ENCODE measurements at regions not wholly inside any gene's neighbourhood (a gene's known extent, or its start where the extent isn't known, plus 50 kb on each side); places are given as distances from the start of the nearest gene placed in this dataset.
"Not testable (repeated sequence)": the region's sequence is repeated elsewhere in the genome, so short reads cannot be mapped to it uniquely, and the experiment has no call there.

- H3K27ac ChIP-seq (ENCODE audit: low read length): no peak overlapping the region
- intact Hi-C loops (cut with DNase I): no loop called here
- H3K9me3 ChIP-seq (ENCODE audit: control insufficient read depth, low read length): peaks cover 3% of the 10 kb centered on the region
- no peak for DNase-seq
- peaks cover 2% of the 10 kb centered on the region for H3K4me1 ChIP-seq (ENCODE audit: control insufficient read depth, insufficient read depth, low read length)
- WGBS: 91% methylated on average over 2 of the region's 2 CpGs
- no peak for ATAC-seq
- no peaks in the 10 kb centered on the region for H3K27me3 ChIP-seq (ENCODE audit: control insufficient read depth, insufficient read depth)
- no peak overlapping the region for H3K4me3 ChIP-seq (ENCODE audit: low read length)
Measured at GRCh38 chr1:193402977-193403376, 216.6 kb upstream of the B3GALT2 start.

DNA sequence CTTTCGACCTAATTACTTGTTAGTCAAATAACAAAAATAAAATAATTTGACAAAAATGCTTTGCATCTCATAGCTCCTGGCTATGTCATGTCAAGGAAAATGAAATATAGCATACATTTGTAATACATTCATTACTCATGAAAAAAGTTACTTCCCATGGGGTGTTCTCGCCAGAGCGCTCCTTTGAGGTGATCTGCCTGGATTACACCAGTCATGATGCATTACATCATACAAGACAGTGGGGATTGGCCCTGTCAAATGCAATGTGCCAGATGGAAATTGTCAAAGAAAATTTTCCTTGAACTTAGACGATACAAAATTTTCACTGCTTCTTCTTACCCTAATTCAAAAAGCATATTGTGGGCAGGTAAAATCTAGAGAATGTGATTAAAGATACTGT is 215.6 kb upstream of the B3GALT2 start:
- Histone ChIP-seq H3K27ac (ENCODE audit: low read length) (no peak overlapping the region), H3K27me3 (ENCODE audit: control insufficient read depth, insufficient read depth) (no peaks in the 10 kb centered on the region), H3K4me1 (ENCODE audit: control insufficient read depth, insufficient read depth, low read length) (peaks cover 2% of the 10 kb centered on the region), H3K9me3 (ENCODE audit: control insufficient read depth, low read length) (peaks cover 3% of the 10 kb centered on the region), H3K4me3 (ENCODE audit: low read length) (no peak overlapping the region)
- DNase-seq (no peak), ATAC-seq (no peak)
- 83% methylated on average over 4 of the region's 4 CpGs for WGBS
- intact Hi-C loops (cut with DNase I): no loop called here

GRCh38 chr1:193394336-193394735 is 207.9 kb upstream of the B3GALT2 start:
- Histone ChIP-seq H3K9me3 (ENCODE audit: control insufficient read depth, low read length) (no peaks in the 10 kb centered on the region), H3K27me3 (ENCODE audit: control insufficient read depth, insufficient read depth) (no peaks in the 10 kb centered on the region), H3K4me1 (ENCODE audit: control insufficient read depth, insufficient read depth, low read length) (no peaks in the 10 kb centered on the region), H3K27ac (ENCODE audit: low read length) (no peak overlapping the region), H3K4me3 (ENCODE audit: low read length) (no peak overlapping the region)
- 86% methylated on average over 1 of the region's 1 CpG for WGBS
- ATAC-seq (no peak), DNase-seq (no peak)
- intact Hi-C loops (cut with DNase I): no loop called here

- no peaks in the 10 kb centered on the region for H3K9me3 ChIP-seq (ENCODE audit: control insufficient read depth, low read length)
- H3K27me3 ChIP-seq (ENCODE audit: control insufficient read depth, insufficient read depth): no peaks in the 10 kb centered on the region
- DNase-seq (no peak), ATAC-seq (no peak)
- no peak overlapping the region for H3K4me3 ChIP-seq (ENCODE audit: low read length)
- WGBS: 90% methylated on average over 1 of the region's 1 CpG
- H3K4me1 ChIP-seq (ENCODE audit: control insufficient read depth, insufficient read depth, low read length): no peaks in the 10 kb centered on the region
- no peak overlapping the region for H3K27ac ChIP-seq (ENCODE audit: low read length)
- intact Hi-C loops (cut with DNase I): no loop called here
Measured at GRCh38 chr1:193392686-193393085, 206.3 kb upstream of the B3GALT2 start.

DNA sequence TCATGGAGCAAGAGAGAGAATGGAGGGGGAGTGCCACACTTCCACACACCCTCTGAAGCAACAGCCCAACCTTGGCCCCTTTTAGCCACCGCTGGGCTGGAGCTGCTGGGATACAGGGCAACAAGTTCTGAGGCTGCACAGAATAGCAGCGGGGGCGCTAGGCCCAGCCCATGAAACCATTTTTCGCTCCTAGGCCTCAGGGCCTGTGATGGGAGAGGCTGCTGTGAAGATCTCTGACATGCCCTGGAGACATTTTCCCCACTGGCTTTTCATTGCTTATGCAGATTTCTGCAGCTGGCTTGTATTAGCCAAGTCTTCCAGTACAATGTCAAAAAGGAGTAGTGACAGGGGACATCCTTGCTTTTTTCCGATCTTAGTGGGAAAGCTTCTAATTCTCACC is 202.3 kb upstream of the B3GALT2 start:
- H3K4me3 ChIP-seq (ENCODE audit: low read length): no peak overlapping the region
- intact Hi-C loops (cut with DNase I): no loop called here
- WGBS: 96% methylated on average over 5 of the region's 5 CpGs
- H3K9me3 ChIP-seq (ENCODE audit: control insufficient read depth, low read length): no peaks in the 10 kb centered on the region
- DNase-seq (no peak), ATAC-seq (no peak)
- H3K27me3 ChIP-seq (ENCODE audit: control insufficient read depth, insufficient read depth): no peaks in the 10 kb centered on the region
- no peak overlapping the region for H3K27ac ChIP-seq (ENCODE audit: low read length)
- no peaks in the 10 kb centered on the region for H3K4me1 ChIP-seq (ENCODE audit: control insufficient read depth, insufficient read depth, low read length)

DNA sequence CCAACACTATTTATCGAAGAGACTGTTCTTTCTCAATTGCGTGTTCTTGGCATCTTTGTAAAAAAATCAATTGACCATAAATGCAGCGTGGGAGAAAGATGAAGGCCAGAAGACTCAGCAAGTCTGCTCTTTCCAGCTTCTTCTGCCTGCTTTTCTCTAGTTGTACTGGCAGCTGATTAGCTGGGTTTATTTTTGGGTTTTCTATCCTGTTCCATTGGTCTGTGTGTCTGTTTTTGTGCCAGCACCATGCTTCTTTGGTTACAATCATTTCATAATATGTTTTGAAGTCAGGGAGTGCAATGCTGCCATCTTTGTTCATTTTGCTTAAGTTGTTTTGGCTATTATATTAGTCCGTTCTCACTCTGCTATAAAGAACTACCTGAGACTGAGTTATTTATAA is 201.8 kb upstream of the B3GALT2 start:
- Histone ChIP-seq H3K27me3 (ENCODE audit: control insufficient read depth, insufficient read depth) (no peaks in the 10 kb centered on the region), H3K27ac (ENCODE audit: low read length) (no peak overlapping the region), H3K4me1 (ENCODE audit: control insufficient read depth, insufficient read depth, low read length) (no peaks in the 10 kb centered on the region), H3K4me3 (ENCODE audit: low read length) (no peak overlapping the region), H3K9me3 (ENCODE audit: control insufficient read depth, low read length) (no peaks in the 10 kb centered on the region)
- ATAC-seq: no peak
- 91% methylated on average over 4 of the region's 4 CpGs for WGBS
- intact Hi-C loops (cut with DNase I): no loop called here
- DNase-seq: no peak

- H3K4me3 ChIP-seq (ENCODE audit: low read length): no peak overlapping the region
- intact Hi-C loops (cut with DNase I): no loop called here
- H3K4me1 ChIP-seq (ENCODE audit: control insufficient read depth, insufficient read depth, low read length): no peaks in the 10 kb centered on the region
- ATAC-seq: no peak
- no peak for DNase-seq
- H3K27ac ChIP-seq (ENCODE audit: low read length): no peak overlapping the region
- H3K27me3 ChIP-seq (ENCODE audit: control insufficient read depth, insufficient read depth): no peaks in the 10 kb centered on the region
- no peaks in the 10 kb centered on the region for H3K9me3 ChIP-seq (ENCODE audit: control insufficient read depth, low read length)
Measured at GRCh38 chr1:193387406-193387805, 201.0 kb upstream of the B3GALT2 start.

GRCh38 chr1:193378451-193378850 is 192.0 kb upstream of the B3GALT2 start:
- H3K27ac ChIP-seq (ENCODE audit: low read length); H3K9me3 ChIP-seq (ENCODE audit: control insufficient read depth, low read length); H3K4me1 ChIP-seq (ENCODE audit: control insufficient read depth, insufficient read depth, low read length); ATAC-seq; H3K27me3 ChIP-seq (ENCODE audit: control insufficient read depth, insufficient read depth); H3K4me3 ChIP-seq (ENCODE audit: low read length); intact Hi-C loops (cut with DNase I); DNase-seq: not testable (repeated sequence)
- 75% methylated on average over 2 of the region's 2 CpGs for WGBS

DNA sequence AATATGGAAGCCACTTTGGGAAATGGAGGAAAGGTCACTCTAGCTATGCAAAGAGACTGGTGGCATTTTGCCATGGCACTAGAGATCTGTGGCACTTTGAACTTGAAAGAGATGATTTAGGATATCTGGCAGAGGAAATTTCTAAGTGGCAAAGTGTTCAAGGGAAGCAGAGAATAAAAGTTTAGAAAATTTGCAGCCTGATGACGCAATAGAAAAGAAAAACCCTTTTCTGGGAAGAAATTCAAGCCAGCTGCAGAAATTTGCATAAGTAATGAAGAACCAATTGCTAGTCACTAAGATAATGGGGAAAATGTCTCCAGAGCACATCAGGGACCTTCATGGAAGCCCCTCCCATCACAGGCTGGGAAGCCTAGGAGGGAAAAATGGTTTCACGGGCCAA is 191.1 kb upstream of the B3GALT2 start:
- ATAC-seq: no peak
- intact Hi-C loops (cut with DNase I): no loop called here
- Histone ChIP-seq H3K4me3 (ENCODE audit: low read length) (no peak overlapping the region), H3K27me3 (ENCODE audit: control insufficient read depth, insufficient read depth) (no peaks in the 10 kb centered on the region), H3K9me3 (ENCODE audit: control insufficient read depth, low read length) (no peaks in the 10 kb centered on the region), H3K4me1 (ENCODE audit: control insufficient read depth, insufficient read depth, low read length) (no peaks in the 10 kb centered on the region), H3K27ac (ENCODE audit: low read length) (no peak overlapping the region)
- no peak for DNase-seq
- WGBS: 96% methylated on average over 2 of the region's 2 CpGs

DNA sequence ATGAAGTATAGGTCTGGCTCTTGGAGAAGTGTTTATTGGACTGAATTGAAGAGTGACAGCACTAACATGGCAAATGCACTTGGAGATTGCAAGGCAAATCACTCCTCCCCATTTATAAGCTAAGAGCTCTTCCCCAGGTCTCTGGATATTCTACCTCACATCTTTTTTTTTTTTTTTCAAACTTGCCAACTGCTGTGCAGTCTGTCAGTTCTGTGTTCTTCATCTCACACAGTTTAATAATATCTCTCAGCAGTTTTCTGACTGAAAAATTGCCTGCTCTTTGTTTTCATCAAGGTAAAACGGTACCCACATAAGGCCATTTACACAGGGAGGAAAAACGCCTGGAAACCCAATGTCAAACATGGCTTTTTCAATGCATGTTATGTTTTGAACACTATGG is 186.1 kb upstream of the B3GALT2 start:
- H3K27ac ChIP-seq (ENCODE audit: low read length): no peak overlapping the region
- H3K27me3 ChIP-seq (ENCODE audit: control insufficient read depth, insufficient read depth): no peaks in the 10 kb centered on the region
- no peak for DNase-seq
- H3K4me1 ChIP-seq (ENCODE audit: control insufficient read depth, insufficient read depth, low read length): no peaks in the 10 kb centered on the region
- no peak for ATAC-seq
- H3K4me3 ChIP-seq (ENCODE audit: low read length): no peak overlapping the region
- WGBS: 87% methylated on average over 2 of the region's 2 CpGs
- H3K9me3 ChIP-seq (ENCODE audit: control insufficient read depth, low read length): no peaks in the 10 kb centered on the region
- intact Hi-C loops (cut with DNase I): no loop called here

DNA sequence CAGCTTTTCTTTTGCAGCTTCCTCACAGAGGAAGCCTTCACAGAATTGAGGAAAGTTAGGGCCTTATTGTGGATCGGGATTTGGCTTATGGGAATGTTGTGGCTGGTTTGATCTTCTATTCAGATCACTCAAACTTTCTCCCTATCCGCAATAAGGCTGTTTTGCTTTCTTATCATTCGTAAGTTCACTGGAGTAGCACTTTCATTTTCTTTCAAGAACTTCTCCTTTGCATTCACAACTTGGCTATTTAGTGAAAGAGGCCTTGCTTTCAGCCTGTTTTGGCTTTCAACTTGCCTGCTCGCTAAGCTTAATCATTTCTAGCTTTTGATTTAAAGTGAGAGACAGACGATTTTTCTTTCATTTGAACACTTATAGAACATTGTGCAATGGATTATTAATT is 181.9 kb upstream of the B3GALT2 start:
- Histone ChIP-seq H3K9me3 (ENCODE audit: control insufficient read depth, low read length) (no peaks in the 10 kb centered on the region), H3K27ac (ENCODE audit: low read length) (no peak overlapping the region), H3K4me1 (ENCODE audit: control insufficient read depth, insufficient read depth, low read length) (no peaks in the 10 kb centered on the region), H3K27me3 (ENCODE audit: control insufficient read depth, insufficient read depth) (no peaks in the 10 kb centered on the region), H3K4me3 (ENCODE audit: low read length) (no peak overlapping the region)
- 40% methylated on average over 5 of the region's 5 CpGs for WGBS
- intact Hi-C loops (cut with DNase I): no loop called here
- ATAC-seq (no peak), DNase-seq (no peak)

DNA sequence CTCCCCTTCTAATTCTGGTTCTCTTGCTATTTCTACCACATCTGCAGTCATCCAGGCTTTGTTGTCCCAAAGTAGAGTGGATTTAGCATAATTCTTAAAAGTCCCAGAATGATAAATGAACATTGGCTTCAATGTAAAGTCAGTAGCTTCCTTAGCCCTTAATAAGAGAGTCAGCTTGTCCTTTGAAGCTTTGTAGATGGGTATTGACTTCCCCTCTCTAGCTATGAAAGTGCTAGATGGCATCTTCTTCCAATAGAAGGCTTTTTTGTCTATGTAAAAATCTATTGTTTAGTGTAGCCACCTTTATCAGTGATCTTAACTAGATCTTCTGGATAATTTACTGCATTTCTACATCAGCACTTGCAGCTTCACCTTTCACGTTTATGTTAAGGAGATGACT is 181.4 kb upstream of the B3GALT2 start:
- Histone ChIP-seq H3K27ac (ENCODE audit: low read length) (no peak overlapping the region), H3K4me3 (ENCODE audit: low read length) (no peak overlapping the region), H3K4me1 (ENCODE audit: control insufficient read depth, insufficient read depth, low read length) (no peaks in the 10 kb centered on the region), H3K27me3 (ENCODE audit: control insufficient read depth, insufficient read depth) (no peaks in the 10 kb centered on the region), H3K9me3 (ENCODE audit: control insufficient read depth, low read length) (no peaks in the 10 kb centered on the region)
- DNase-seq (no peak), ATAC-seq (no peak)
- 34% methylated on average over 1 of the region's 1 CpG for WGBS
- intact Hi-C loops (cut with DNase I): no loop called here
